Epithelial cell of proximal tubule (primary cell): ENCODE measurements at regions not wholly inside any gene's neighbourhood (a gene's known extent, or its start where the extent isn't known, plus 50 kb on each side); places are given as distances from the start of the nearest gene placed in this dataset.

Source experiments
- DNase-seq: peaks from one replicate; pipeline ENCODE4 v3.0.0-alpha.2; 2011; ENCODE audit warnings: low read depth
- H3K4me3 ChIP-seq: 2 replicates; pipeline ENCODE4 v1.5.1; 2011; ENCODE audit warnings: low read depth, mild to moderate bottlenecking, low read length
- CTCF ChIP-seq: conservative IDR thresholded peaks from 2 replicates; pipeline ENCODE4 v1.5.1; 2012; ENCODE audit warnings: low read depth, mild to moderate bottlenecking, low read length

DNA sequence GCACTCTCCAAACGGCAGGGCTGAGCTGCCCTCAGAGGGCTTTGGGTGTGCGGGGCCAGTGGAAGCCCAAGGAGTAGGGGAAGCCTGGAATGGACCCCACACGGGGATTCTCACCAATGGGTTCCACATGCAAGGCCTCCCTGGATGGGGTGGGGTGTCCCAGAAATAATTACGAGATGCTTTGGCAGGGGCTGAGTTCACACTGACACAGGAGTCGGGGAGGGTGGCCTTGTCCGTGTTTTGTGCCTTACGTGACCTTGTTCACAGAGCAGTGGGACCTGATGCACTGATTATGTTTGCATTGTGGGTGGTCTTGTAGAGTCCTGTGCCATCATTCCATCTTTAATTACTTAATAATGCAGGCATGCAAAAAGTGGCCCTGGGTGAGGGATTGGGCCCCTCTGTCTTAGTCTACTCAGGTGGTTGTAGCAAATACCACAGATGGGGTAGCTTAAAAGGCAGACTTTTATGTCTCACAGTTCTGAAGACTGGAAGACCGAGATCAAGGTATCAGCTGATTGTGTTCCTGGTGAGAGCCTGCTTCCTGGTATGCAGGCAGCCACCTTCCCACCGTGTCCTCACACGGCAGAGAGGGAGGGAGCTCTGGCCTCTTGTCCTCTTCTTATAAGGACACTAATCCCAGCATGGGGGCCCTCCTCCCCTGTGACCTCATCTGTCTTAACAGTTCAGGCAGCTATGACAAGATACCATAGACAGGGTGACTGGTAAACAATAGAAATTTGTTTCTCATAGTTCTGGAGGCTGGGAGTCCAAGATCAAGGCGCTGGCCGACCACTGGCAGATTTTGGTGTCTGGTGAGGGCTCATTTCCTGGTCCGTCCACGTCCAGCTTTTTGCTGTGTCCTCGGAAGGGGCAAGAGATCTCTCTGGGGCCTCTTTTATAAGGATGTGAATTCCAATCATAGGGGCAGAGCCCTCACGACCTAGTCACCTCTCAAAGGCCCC is 239.4 kb downstream of the IRF8 start:
- no peak for TF ChIP-seq CTCF
- DNase-seq: no peak
- no peak overlapping the region for H3K4me3 ChIP-seq

- no peak for TF ChIP-seq CTCF
- H3K4me3 ChIP-seq: no peak overlapping the region
- DNase-seq: no peak
Measured at GRCh38 chr16:86142801-86143236, 243.9 kb downstream of the IRF8 start.

GRCh38 chr16:86143666-86144065 is 244.7 kb downstream of the IRF8 start:
- no peak for DNase-seq
- no peak for TF ChIP-seq CTCF
- H3K4me3 ChIP-seq: no peak overlapping the region

DNA sequence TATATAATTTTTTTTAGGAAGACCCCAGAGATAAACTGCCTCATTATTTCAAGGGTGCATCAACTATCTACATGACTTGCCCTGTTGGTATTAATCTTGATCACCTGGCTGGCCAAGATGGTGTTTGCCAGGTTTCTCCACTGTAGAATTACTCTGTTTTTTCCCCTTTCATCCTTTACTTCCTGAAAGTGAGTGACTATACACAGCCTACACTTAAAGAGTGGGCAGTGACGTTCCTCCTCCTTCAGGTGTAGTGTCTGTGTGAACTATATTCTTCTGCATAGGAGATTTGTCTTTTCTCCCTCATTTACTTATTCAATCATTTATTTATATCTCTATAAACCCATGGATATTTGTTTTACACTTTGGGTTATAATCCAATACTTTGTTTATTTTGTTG is 246.7 kb downstream of the IRF8 start:
- TF ChIP-seq CTCF: no peak
- no peak for DNase-seq
- no peak overlapping the region for H3K4me3 ChIP-seq

DNA sequence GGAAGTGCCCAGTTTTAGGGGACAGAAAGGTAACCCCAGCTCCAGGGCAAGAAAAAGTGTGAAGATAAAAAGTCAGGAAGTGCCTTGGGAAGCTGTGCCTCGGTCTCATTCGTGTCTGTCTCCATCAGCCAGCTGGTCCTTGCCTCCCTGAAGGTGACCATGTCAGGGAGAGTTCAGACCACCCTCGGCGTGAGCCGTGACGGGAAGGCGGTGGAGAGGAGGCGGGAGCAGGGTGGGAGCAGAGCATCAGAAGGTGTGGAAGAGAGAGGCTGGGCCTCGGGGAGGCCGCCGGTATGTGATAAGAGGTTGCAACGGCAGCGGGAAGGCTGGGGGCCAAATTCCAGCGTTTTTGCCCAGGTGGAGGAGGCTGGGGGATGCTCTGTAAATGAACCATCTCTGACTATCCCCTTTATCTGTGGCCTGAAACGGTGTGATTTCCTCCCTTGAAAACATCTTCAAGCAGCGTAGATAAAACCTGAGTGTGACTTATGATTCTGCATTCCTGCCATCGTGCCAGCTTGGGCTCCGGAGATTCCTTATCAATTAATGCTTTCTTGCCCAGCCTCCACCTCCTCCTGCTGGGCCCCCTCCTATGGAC is 251.8 kb downstream of the IRF8 start:
- H3K4me3 ChIP-seq: no peak overlapping the region
- no peak for TF ChIP-seq CTCF

DNA sequence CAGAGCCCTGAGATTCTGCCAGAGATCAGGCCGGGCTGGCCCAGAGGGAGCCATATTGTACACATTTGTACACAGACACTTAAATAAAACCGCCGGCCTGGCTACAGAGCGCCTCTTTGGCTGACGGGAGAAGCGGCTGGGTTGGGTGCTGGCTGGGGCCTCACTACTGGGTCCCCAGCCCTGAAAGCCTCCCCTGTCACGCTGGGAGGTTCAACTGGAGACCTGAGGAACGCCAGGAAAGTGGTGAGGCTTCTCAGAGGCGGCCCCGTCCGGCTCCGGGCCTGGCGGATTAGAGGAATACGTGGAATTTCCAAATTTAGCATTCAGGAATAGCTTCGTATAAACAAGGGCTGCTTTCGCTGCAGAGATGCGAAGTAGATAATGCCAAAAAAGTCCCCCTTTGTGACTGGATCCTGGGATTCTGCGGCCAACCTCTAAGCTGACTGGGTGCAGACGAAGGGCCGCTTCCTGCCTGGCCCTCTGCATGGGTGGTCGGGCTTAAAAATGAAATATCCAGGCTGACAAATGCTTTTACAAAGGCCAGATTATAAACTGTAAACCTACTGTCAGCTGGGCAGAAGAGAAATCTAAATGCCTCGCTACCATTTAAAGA is 252.4 kb downstream of the IRF8 start:
- H3K4me3 ChIP-seq: no peak overlapping the region
- no peak for TF ChIP-seq CTCF
- DNase-seq: no peak

More for the DNA sequence above, 251.8 kb downstream of the IRF8 start:
- no peak for DNase-seq
